HT-29 (cell line): ENCODE measurements at regions not wholly inside any gene's neighbourhood (a gene's known extent, or its start where the extent isn't known, plus 50 kb on each side); places are given as distances from the start of the nearest gene placed in this dataset.
A peak's percentile ranks its signal among the peaks of the same experiment; 100 is the strongest.

ENCODE experiments used
- DNase-seq: peaks from one replicate; pipeline ENCODE4 v3.0.0-alpha.2; 2015; ENCODE audit warnings: low spot score

DNA sequence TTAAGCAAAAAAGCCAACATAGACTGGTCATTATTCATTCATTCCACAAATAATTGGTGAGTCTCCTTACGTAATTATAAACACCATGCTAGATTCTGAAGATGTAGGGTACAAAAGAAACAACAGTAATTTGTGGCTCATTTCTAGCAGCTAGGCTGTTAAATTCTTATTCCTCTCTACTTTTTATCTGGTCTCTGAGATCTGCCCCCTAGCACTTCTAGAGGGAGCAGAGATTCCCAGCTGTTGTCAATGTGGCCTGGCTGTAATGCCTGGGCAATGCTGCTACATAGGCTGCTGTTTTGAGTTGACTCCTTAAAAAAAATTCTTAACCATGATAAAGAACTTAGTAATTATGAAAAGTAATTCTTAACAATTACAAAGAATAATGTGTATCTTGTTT is 434.9 kb upstream of the THRB start:
- no peak for DNase-seq

DNA sequence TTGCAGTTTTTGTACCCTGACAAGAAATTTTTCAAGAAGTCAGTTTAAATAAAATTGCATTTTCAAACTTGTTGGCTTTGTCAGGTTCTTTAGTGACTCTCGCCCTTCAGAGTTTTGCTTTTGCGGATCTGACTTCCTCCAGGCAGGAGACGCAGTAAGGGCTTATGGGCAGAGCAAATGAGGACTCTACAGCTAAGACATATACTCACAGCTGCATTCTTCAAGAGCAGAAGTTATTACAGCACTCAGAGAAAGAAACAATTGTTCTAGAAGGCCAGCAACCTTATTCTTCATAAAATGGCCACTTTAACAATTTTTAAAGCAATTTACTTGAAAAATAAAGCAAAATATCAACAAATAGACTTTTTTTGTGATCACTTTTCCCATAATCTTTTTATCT is 438.8 kb upstream of the THRB start:
- no peak for DNase-seq

DNA sequence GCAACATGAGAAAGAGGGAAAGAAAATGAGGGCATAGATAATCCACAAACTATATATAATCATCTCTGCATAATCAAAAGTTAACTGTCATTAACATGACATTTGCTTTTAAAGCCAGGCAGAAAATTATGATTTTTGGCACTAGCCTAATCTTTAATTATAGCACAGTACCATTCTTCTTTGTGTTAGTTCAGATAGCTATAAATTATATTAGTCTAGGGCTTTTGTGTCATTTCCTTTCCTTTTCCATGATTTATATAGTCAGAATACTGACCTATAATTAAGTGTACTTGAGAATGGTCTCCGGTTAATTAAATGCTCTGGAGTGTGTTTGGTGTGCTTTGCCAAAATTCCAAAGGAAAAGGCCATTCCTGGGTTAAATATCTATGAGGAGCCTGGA is 441.9 kb upstream of the THRB start:
- no peak for DNase-seq

DNA sequence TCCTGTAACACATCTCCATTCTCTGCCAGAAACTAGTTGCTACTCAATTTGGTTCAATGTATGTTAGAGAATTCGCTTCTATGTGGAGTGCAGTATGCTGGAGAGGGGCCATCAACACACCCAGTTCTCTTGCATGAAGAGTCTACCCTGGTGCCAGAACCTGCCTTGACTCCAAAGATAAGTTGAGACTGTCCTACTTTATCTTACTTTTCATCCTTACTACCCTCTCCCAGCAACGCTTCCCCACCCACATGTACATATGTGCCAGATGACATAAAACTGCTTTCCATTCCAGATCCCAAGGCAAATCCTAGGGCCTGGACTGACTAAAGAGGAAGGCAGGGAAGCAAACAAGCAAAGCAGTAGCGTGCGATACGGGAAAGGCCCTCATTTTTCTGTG is 442.6 kb upstream of the THRB start:
- DNase-seq, result no peak

DNA sequence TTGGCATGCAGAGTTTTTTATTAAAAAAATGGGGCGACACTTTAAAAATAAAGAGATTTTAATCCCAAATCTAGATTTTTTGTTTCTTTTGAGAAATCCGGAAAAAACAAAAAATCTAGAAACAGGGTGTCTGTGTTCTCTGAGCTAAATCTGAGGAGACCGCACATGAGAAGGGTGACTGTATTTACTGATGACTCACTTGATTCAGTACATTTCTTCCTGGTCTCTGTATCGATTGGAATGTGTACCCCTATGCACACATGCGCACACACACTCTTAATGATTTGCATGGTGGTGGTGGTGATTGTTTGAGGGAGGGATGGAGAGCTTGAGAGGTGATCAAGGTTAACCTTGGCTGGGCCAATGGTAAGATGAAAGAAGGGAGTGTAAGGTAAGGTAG is 443.1 kb upstream of the THRB start:
- DNase-seq, result no peak

DNA sequence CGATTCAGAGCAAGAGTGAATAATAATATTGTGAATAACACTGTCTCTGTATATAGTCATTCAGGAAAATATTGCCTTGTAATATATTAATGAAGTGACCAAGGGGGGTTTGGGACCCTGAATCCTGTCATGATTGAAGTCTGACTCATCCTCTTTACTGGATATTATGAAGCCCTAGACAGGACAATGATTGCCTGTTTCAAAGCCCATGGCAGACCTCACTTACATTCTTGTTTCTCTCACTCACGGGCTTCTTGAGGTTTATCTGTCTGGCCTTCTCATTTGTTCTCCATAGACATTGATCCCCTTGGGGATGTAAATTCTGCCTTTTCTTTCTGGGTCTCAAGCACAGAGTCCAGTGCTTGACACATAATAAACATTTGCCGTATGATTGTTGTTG is 449.3 kb upstream of the THRB start:
- DNase-seq, result no peak

DNA sequence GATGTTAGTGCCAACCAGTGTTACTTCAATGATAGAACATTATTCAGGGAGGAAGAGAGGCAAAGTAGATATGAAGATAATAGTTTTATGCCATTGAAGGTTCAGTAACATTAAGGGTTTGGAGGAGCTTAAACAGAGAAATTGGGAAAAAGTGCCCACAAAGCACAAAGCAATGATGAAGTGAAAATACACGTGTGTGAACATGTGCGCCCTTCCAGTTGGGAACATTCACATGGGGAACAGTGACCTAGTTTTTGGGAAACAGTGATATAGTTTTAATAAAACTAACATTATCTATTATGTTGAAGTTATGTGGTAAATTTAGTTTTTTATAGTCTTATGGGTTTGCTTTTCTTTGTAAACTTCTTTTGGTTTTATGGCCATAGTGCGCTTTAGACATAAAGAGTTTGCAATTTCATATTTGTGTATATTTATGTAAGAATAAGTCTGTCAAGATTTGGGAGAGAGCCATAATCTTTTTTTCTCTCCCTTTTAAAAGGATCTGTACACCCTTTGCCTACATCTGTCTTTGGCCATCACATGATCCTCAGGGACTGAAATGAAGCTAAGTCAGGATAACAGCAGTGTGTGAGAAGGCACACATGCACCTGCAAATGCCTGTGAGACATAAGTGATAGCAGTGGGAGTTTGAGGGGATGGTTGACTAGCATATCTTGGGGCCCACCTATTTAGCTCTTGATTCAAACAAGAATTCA is 450.3 kb upstream of the THRB start:
- no peak for DNase-seq

DNA sequence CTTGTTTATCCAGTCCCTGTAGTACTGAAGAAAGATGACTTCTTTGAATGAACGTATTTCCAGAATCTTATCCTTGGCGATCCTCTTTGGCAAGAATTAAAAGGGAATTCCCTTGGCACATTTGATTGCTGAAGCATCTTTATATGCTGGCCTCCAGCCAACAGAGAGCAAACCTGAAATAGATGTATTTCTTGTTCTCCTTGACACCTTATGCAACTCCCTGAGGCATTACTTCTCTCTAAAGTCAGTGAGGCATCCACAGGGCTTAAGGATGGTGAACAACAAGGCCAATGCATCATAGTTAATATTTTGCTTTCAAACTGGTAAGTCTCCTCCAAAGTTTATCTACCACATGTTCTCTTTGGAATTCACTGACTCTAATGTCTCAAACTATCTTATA is 450.9 kb upstream of the THRB start:
- no peak for DNase-seq

DNA sequence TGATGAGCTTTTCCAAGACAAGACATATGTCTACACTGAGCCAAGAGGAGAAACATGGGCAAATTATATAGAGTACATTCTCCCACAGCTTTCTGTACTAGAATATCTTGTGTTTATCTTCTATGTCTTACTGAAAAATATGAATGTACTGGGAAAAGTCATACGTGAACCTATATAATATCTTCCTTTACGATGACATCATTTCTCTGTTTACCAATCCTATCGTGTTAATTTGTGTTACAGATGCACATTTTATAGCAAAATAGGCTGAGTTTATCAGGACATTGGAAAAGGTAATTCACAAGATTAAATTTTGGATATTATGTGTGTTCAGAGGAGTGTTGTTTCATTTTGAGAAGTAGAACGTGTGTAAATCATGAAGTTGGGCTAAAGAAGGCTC is 452.5 kb upstream of the THRB start:
- DNase-seq, result no peak

DNA sequence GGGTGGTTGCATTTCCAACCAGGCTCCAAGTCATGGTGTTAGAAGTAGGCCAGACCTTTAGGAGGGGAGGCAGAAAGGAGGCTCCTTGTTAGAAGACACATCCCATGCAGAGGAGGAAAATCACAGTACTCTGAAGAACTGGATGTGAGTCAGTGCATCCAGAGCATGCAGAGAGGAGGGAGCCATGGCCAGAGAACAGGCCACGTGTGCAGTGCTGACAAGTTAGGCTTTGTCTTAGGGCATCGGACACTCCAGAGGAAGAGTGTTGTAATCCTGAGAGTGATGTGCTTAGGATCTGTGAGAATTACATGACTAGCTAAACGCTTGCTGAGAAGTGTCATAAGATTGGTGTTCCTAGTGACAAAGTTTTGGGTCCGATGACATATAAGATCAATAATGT is 456.5 kb upstream of the THRB start:
- no peak for DNase-seq

DNA sequence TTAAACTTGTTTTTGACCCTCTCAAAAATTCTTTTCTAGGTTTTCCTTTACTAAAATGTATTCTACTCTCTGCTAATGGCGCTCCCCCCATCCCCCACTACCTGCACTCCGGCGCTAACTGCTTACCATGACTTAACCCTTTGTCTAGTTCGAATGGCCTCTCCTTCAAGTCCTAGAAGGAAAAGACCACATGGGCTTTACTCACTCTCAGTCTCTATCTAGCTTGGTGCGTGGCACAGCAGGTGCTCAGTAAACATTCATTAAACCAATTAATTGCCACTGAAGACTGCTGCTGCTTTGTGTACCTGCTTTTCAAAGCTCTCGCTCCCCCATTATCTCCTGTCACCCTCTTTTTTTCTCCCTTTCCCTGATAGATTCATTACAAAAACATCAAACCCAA is 457.7 kb upstream of the THRB start:
- DNase-seq, result no peak

DNA sequence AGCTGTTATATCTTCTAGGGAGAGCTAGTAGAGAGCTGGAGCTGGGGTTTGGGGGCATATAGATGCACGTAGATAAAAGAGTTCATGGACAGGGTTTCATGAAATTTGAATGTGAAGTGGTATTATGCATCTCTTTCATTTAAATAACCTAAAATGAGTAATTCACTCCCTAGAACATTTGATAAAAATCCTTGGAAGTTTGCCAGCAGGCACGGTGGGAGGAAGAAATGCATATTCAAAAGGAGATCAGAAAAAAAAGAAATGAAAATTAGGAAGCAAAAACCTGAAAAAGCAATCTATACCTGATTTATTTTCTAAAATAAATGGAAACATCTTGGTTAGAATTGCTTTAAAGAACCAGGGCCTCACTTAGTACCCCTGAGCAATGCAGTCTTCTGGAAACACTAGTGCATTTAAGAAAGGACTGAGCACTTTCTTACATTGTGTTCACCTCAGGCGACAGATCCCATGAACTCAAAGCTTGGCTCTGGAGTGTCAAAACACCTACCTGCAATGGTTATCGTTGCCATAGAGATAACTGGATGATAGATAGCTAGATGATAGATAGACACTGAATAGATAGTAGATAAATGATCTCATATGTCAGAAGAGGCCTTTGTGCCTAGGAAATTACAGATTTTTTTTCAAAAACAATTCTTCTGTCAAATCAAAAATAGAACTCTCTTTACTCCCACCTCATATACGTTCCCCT is 458.6 kb upstream of the THRB start:
- no peak for DNase-seq

DNA sequence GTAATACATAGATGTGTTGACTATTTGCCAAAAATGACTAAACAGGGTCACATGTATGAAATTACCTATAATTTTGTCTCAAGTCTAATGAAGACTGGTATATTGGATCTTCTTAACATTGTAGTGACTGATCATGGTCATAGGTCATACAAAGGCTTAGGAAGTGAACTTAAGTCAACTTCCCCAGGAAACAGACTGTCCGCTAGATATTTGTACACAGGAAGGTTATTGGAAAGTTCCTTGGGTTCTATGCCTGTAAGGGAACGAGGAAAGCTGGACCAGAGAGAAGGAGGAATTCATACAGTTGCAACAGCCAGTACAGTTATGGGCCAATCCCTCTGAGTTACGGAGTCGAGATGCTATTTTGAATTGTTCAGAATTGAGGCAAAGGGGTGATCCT is 462.0 kb upstream of the THRB start:
- no peak for DNase-seq

DNA sequence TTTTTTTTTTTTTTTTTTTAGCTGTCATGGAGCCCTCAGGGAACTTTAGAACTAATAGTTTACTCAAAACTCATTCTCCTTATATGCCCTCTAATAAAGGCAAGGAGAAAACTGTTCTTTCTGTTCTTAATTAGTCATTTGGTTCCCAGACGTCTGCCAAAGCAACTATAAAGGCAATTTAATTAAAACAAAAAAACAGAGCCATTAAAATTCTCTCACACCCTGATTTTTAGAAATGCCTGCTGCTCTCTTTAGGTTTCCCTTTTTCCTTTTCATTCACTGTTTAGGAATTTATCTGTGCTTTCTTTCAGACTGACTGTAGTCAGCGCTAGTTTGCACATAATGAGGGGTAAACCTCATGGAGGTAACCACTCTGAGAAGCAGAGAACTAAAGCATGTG is 463.6 kb upstream of the THRB start:
- DNase-seq, result no peak

DNA sequence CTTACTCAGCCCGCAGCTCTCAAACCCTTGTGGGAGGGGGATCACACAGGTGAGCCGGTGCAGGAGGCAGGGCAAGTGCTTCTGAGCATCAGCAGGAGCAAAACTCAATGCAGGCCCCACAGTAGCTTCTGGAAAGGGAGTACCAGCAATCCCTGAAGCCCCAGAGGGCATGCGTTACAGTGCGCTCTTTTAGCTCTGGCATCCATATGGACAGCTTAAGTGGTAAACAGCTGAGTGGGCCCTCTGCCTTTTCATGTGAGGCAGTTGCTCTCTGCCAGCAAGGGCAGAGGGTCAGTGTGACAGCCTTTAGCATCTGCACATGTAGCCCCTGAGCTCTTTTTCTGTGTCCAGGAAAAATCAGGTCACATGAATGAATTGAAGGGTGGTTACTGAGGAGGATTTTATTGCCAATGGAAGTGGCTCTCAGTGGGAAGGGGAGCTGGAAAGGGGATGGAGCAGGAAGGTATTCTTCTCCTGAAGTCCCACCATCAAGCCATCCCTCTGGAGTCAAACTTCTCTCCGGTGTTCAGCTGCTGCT is 464.3 kb upstream of the THRB start:
- DNase-seq, result no peak

DNA sequence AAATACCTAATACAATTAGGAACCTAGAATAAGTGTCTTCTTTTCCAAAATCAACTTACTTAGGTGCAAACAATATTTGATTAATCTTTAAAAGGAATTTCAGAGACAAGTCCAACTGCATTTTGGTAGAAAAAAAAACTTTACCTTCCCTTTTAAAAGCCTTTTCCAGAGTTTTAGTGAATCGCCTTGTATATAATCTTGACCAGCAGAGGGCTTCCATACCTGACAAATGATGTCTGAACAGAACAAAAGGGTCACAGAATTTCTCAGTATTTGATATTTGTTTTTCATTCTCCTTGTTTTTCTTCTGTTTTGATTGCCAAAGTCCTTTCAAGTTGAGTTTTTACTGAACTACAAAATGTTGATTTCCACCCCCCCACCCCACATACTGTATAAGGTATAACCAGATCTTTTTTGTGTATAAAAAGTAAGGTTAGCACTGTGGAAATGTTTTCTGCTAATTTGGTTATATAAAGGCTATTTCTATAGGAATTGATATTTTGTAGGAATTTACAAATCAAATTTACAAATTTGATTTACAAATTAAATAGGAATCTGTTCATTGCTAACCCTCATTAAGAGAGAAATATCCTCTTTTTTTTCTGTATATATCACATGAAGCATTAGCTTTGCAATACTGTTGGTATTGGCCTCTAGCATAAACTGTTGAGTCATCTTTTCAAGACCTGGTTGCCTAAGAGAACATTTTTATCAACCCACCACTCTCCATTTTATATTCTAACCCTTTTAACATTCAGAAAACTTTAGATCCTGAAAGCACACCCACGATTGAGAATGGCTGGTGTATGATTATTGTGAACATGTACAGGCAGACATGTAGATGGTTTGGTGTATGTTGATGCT is 464.1 kb upstream of the RARB start:
- DNase-seq, result peak; percentile 26

DNA sequence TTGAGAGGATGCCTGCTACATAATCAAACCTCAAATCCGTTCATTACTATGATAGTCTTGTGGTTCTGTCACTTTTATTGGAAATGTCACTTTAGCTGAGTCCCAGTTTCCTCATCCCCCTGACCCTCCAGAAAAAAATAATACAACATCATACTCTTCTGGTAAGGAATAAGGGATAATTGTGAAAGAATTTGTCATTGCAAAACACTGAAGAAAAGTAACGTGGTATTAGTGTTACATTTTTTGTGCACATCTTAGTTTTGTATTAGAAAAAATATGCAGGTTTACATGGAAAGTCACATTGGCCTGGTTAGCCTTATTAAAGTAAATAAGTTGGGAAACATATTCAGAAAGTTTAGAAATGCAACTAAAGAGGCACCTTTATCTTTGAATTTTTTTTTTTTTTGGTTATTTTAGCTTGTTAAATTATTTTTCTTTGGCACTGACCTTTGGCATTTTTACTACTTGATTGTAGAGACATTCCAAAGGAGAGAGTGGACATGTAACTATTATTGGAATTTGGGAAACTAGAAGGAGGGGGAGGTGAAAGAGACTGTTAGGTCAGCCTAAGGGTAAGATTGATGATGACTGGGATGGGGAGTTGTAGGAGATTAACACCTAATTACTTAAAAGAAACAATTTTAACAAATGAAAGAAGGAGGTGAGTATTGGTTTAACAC is 462.2 kb upstream of the RARB start:
- no peak for DNase-seq

DNA sequence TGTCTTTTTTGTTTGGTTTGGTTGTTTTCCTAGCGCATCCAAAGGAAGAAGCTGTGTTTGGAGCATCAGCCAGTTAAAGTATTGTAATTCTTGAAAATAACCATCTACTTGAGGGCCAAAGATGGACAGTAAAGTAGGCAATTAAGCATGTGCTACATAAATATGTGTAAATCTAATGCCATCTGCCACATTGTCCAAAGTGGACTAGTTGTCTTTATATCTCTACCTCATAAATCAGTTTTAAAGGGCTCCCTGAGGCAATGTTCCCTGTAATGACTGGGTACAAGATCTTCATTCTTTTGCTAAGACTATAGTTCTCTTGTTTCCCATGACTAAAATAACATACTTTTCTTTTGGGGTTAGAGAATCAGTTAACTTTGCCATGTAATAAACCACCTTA is 460.0 kb upstream of the RARB start:
- no peak for DNase-seq

DNA sequence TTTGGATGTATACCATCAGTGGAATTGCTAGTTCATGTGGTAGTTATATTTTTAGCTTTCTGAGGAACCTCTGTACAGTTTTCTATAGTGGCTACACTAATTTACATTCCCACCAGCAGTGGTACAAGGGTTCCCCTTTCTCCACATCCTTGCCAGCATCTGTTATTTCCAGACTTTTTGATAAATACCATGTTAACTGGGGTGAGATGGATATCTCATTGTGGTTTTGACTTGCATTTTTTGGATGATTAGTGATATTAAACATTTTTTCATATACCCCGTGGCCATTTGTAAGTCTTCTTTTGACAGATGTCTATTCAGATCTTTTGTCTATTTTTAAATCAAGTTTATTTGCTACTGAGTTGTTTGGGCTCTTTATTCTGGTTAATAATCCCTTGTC is 455.6 kb upstream of the RARB start:
- no peak for DNase-seq

DNA sequence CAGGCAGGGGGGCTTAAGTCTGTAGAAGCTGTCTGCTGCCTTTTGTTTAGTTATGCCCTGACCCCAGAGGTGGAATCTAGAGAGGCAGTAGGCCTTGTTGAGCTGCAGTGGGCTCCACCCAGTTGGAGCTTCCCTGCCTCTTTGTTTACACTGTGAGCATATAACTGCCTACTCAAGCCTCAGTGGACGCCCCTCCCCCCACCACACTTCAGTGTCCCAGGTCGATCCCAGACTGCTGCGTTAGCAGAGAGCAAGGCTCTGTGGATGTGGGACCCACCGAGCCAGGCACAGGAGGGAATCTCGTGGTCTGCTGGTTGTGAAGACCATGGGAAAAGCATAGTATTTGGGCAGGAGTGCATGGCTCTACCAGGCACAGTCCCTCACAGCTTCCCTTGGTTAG is 446.8 kb upstream of the RARB start:
- no peak for DNase-seq

DNA sequence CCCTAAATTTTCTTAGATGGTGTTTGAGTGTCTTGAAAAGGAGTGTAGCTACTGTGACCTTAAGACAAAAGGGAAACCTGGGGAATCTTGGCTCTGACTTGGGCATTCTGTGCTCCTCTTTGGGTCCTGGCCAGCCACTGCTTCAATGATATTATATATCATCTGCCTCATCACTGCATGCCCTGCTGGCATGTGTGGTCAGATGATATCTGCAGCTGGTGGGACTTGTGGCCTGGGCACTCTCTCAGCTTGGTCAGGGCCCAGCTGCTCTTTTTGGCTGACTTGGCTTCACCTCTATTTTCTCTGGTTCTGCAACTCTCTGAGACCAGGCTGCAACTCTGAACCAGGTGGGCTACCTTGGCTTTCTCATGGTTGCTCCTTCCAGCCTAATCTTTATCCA is 446.1 kb upstream of the RARB start:
- DNase-seq, result no peak

DNA sequence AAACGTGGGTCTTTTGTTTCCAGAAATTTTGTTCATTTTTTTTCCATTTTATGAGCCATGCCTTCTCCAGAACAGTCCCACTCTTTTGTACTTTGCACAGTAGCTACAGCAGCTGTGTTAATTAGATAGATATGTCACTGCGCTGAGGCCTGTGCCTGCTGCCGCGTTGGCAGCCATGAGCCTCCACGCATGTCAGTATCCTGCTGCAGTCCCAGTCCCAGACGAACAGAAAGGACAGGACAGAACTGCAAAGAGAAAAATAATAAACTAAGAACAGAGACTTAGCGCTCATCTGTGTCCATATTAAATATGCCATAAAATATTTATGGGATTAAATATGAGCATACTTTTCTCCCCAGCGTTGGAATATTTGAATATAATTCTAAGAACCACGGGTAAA is 442.4 kb upstream of the RARB start:
- DNase-seq, result no peak
